ENCODE measurements at regions not wholly inside any gene's neighbourhood (a gene's known extent, or its start where the extent isn't known, plus 50 kb on each side); places are given as distances from the start of the nearest gene placed in this dataset.

DNA sequence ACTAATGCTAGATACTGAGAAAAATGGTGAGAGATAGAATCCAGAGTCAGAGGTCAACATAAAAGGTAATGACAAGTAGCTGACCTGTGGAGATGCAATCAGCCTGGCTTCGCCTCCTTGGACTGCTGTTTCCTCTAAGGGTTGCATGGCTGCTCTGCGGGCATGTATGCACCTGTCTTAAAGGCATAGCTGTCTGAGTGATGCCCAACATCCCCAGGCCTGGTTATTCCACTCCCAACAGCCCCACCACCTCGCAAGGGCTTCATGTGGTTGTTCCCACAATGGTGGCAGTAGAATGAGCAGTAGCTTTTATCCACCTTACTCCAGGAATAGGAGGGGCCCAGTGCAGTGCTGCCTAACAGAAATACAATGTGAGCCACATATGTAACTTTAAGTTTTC lies 69.7 kb upstream of the ALK start:
- TF ChIP-seq POLR2A (IDR thresholded peaks at IDR 0.05) (no peak), CTCF (IDR thresholded peaks at IDR 0.05 in 4 of 5, conservative IDR thresholded peaks at IDR 0.05 in 1 of 5) (no peak)
